HG03196 (cell line): ENCODE measurements at regions not wholly inside any gene's neighbourhood (a gene's known extent, or its start where the extent isn't known, plus 50 kb on each side); places are given as distances from the start of the nearest gene placed in this dataset.
"Not testable (repeated sequence)": the region's sequence is repeated elsewhere in the genome, so short reads cannot be mapped to it uniquely, and the experiment has no call there.

Experiments used
- ATAC-seq: cut with Tn5 transposase; IDR thresholded peaks from one replicate; pipeline ENCODE4 v1.9.1; 2021; ENCODE audit not compliant: unreplicated experiment

GRCh38 chr14:48622980-48623379 lies 947.6 kb upstream of the MDGA2 start:
- ATAC-seq = no peak

GRCh38 chr14:48618057-48618456 lies 942.7 kb upstream of the MDGA2 start:
- ATAC-seq = no peak

GRCh38 chr14:48616931-48617330 lies 941.5 kb upstream of the MDGA2 start:
- ATAC-seq = no peak

GRCh38 chr14:48615618-48616017 lies 940.2 kb upstream of the MDGA2 start:
- no peak for ATAC-seq

- ATAC-seq = no peak
Measured at GRCh38 chr14:48614003-48614402, 938.6 kb upstream of the MDGA2 start.

- not testable (repeated sequence) for ATAC-seq
Measured at GRCh38 chr14:48606960-48607359, 931.6 kb upstream of the MDGA2 start.

GRCh38 chr14:48598458-48598857 lies 923.1 kb upstream of the MDGA2 start:
- ATAC-seq = no peak

- no peak for ATAC-seq
Measured at GRCh38 chr14:48586099-48586498, 910.7 kb upstream of the MDGA2 start.

- peak; percentile 94 for ATAC-seq
Measured at GRCh38 chr14:48584031-48584430, 908.6 kb upstream of the MDGA2 start.

- ATAC-seq = no peak
Measured at GRCh38 chr14:48582938-48583337, 907.5 kb upstream of the MDGA2 start.

- ATAC-seq = no peak
Measured at GRCh38 chr14:48580692-48581091, 905.3 kb upstream of the MDGA2 start.

GRCh38 chr14:48575772-48576171 lies 900.4 kb upstream of the MDGA2 start:
- ATAC-seq = no peak

GRCh38 chr14:48568688-48569087 lies 893.3 kb upstream of the MDGA2 start:
- no peak for ATAC-seq

GRCh38 chr14:48568252-48568651 lies 892.8 kb upstream of the MDGA2 start:
- ATAC-seq = no peak

GRCh38 chr14:48563489-48563888 lies 888.1 kb upstream of the MDGA2 start:
- ATAC-seq = no peak

GRCh38 chr14:48561438-48561837 lies 886.0 kb upstream of the MDGA2 start:
- ATAC-seq = not testable (repeated sequence)

GRCh38 chr14:48560421-48560820 lies 885.0 kb upstream of the MDGA2 start:
- ATAC-seq = no peak

GRCh38 chr14:48553443-48553842 lies 878.0 kb upstream of the MDGA2 start:
- no peak for ATAC-seq

- ATAC-seq = no peak
Measured at GRCh38 chr14:48546996-48547395, 871.6 kb upstream of the MDGA2 start.

- ATAC-seq = no peak
Measured at GRCh38 chr14:48537600-48537999, 862.2 kb upstream of the MDGA2 start.

GRCh38 chr14:48536318-48536717 lies 860.9 kb upstream of the MDGA2 start:
- no peak for ATAC-seq

- no peak for ATAC-seq
Measured at GRCh38 chr14:48527832-48528231, 852.4 kb upstream of the MDGA2 start.

GRCh38 chr14:48526307-48526706 lies 850.9 kb upstream of the MDGA2 start:
- ATAC-seq = no peak

- no peak for ATAC-seq
Measured at GRCh38 chr14:48504921-48505320, 829.5 kb upstream of the MDGA2 start.
